M059J (cell line): ENCODE measurements at regions not wholly inside any gene's neighbourhood (a gene's known extent, or its start where the extent isn't known, plus 50 kb on each side); places are given as distances from the start of the nearest gene placed in this dataset.

Source experiments
- DNase-seq: peaks from one replicate; pipeline ENCODE4 v3.0.0-alpha.2; 2012; ENCODE audit warnings: low read depth

- DNase-seq, result peak; percentile 26
Measured at GRCh38 chr10:29112827-29113615, 175.8 kb upstream of the LYZL1 start.

- DNase-seq, result no peak
Measured at GRCh38 chr10:29113616-29113945, 175.3 kb upstream of the LYZL1 start.

- no peak for DNase-seq
Measured at GRCh38 chr10:29114141-29114540, 174.7 kb upstream of the LYZL1 start.

GRCh38 chr10:29117781-29118180 lies 171.1 kb upstream of the LYZL1 start:
- DNase-seq, result no peak

- DNase-seq, result peak; percentile 56
Measured at GRCh38 chr10:29119374-29119773, 169.5 kb upstream of the LYZL1 start.

GRCh38 chr10:29120216-29120615 lies 168.7 kb upstream of the LYZL1 start:
- peak; percentile 94 for DNase-seq

GRCh38 chr10:29124864-29125263 lies 164.0 kb upstream of the LYZL1 start:
- DNase-seq, result no peak

GRCh38 chr10:29127037-29127700 lies 161.7 kb upstream of the LYZL1 start:
- DNase-seq, result no peak

GRCh38 chr10:29127731-29128130 lies 161.1 kb upstream of the LYZL1 start:
- no peak for DNase-seq

GRCh38 chr10:29130190-29130673 lies 158.6 kb upstream of the LYZL1 start:
- peak; percentile 33 for DNase-seq

- DNase-seq, result peak; percentile 54
Measured at GRCh38 chr10:29131952-29132547, 156.8 kb upstream of the LYZL1 start.

GRCh38 chr10:29132551-29133111 lies 156.2 kb upstream of the LYZL1 start:
- DNase-seq, result peak; percentile 64

GRCh38 chr10:29135337-29135736 lies 153.5 kb upstream of the LYZL1 start:
- no peak for DNase-seq

GRCh38 chr10:29136411-29136810 lies 152.5 kb upstream of the LYZL1 start:
- no peak for DNase-seq

GRCh38 chr10:29140151-29140550 lies 148.7 kb upstream of the LYZL1 start:
- no peak for DNase-seq

GRCh38 chr10:29140991-29141390 lies 147.9 kb upstream of the LYZL1 start:
- DNase-seq, result peak; percentile 87

- peak; percentile 84 for DNase-seq
Measured at GRCh38 chr10:29141761-29142160, 147.1 kb upstream of the LYZL1 start.

GRCh38 chr10:29142516-29143314 lies 146.2 kb upstream of the LYZL1 start:
- DNase-seq, result no peak

- no peak for DNase-seq
Measured at GRCh38 chr10:29144126-29144525, 144.7 kb upstream of the LYZL1 start.

GRCh38 chr10:29146311-29147100 lies 142.4 kb upstream of the LYZL1 start:
- no peak for DNase-seq

GRCh38 chr10:29150010-29150409 lies 138.9 kb upstream of the LYZL1 start:
- DNase-seq, result peak; percentile 70
